Subcutaneous abdominal adipose tissue (tissue), 5 donors: ENCODE measurements at regions not wholly inside any gene's neighbourhood (a gene's known extent, or its start where the extent isn't known, plus 50 kb on each side); places are given as distances from the start of the nearest gene placed in this dataset.
"Not testable (repeated sequence)": the region's sequence is repeated elsewhere in the genome, so short reads cannot be mapped to it uniquely, and the experiment has no call there.

Source experiments
- H3K27ac ChIP-seq: one replicate; pipeline ENCODE4 v1.7.0; 2013; ENCODE audit warnings: low read depth, mild to moderate bottlenecking, inconsistent platforms, low read length, moderate library complexity
- H3K27me3 ChIP-seq, 5 donors: one replicate each; pipeline ENCODE4 v1.7.0; 2013; ENCODE audit warnings: low read length in 5 of 5, inconsistent platforms in 1 of 5; ENCODE audit not compliant: control insufficient read depth in 5 of 5, insufficient read depth in 4 of 5
- H3K36me3 ChIP-seq, 5 donors: one replicate each; pipeline ENCODE4 v1.7.0; 2013; ENCODE audit warnings: low read length in 5 of 5; ENCODE audit not compliant: control insufficient read depth in 5 of 5, insufficient read depth in 5 of 5
- H3K4me1 ChIP-seq, 5 donors: one replicate each; pipeline ENCODE4 v1.7.0; 2013; ENCODE audit warnings: low read length in 5 of 5, mild to moderate bottlenecking in 3 of 5, moderate library complexity in 1 of 5; ENCODE audit not compliant: control insufficient read depth in 5 of 5, insufficient read depth in 5 of 5
- H3K4me3 ChIP-seq, 5 donors: one replicate each; pipeline ENCODE4 v1.7.0; 2013; ENCODE audit warnings: low read length in 5 of 5, low read depth in 1 of 5
- H3K9ac ChIP-seq, 5 donors: one replicate each; pipeline ENCODE4 v1.7.0; 2013; ENCODE audit warnings: low read length in 5 of 5, mild to moderate bottlenecking in 4 of 5, moderate library complexity in 3 of 5
- H3K9me3 ChIP-seq, 5 donors: one replicate each; pipeline ENCODE4 v1.7.0; 2013; ENCODE audit warnings: low read length in 5 of 5; ENCODE audit not compliant: control insufficient read depth in 5 of 5
- donor health status: healthy.
- donor health status: healthy.
- donor health status: healthy.
- donor health status: healthy.
- donor health status: healthy.

- H3K27ac ChIP-seq, H3K4me3 ChIP-seq, H3K4me1 ChIP-seq, H3K9me3 ChIP-seq, H3K36me3 ChIP-seq, H3K27me3 ChIP-seq, H3K9ac ChIP-seq: not testable (repeated sequence)
Measured at GRCh38 chr1:143728802-143729448, 242.9 kb downstream of the FAM72C start.

GRCh38 chr1:143727263-143727662 lies 244.5 kb downstream of the FAM72C start:
- no peak overlapping the region for H3K4me3 ChIP-seq
- no peaks in the 10 kb centered on the region for H3K27me3 ChIP-seq
- no peaks in the 10 kb centered on the region for H3K9me3 ChIP-seq
- no peak overlapping the region for H3K27ac ChIP-seq
- no peaks in the 10 kb centered on the region for H3K4me1 ChIP-seq
- H3K36me3 ChIP-seq = no peaks in the 10 kb centered on the region
- H3K9ac ChIP-seq = no peak overlapping the region

DNA sequence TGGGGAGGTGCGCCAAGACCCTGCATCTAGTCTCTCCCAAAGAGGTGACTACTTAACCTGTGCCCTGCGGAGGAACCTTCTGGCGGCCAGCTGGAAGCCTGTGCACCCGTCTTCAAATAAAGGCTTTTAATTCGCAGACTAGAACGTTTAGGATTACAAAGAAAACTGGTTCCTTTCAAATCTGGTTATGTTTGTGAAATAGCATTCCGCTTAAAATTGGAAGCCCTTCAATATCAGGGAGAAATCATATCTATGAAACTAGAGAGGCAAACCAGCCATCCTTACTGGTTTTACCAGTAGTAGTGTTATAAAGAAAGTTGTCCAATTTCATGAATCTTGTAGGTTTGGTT lies 250.8 kb downstream of the FAM72C start:
- H3K9me3 ChIP-seq = no peaks in the 10 kb centered on the region
- no peak overlapping the region for H3K27ac ChIP-seq
- peak overlapping the region in 4 of 5 donors; percentile 46 to 69 (median 48) for H3K4me3 ChIP-seq
- H3K9ac ChIP-seq = peak overlapping the region in 1 of 5 donors; percentile 46
- peaks cover 0 to 4% (median 0%) of the 10 kb centered on the region in 5 donors for H3K27me3 ChIP-seq
- peaks cover 0 to 22% (median 14%) of the 10 kb centered on the region in 5 donors for H3K4me1 ChIP-seq
- no peaks in the 10 kb centered on the region for H3K36me3 ChIP-seq

GRCh38 chr1:143720087-143721023 lies 251.4 kb downstream of the FAM72C start:
- H3K36me3 ChIP-seq = no peaks in the 10 kb centered on the region
- peaks cover 0 to 22% (median 14%) of the 10 kb centered on the region in 5 donors for H3K4me1 ChIP-seq
- H3K27ac ChIP-seq = peak overlapping the region; percentile 16
- peak overlapping the region in 4 of 5 donors; percentile 46 to 69 (median 48) for H3K4me3 ChIP-seq
- H3K9ac ChIP-seq = peak overlapping the region in 2 of 5 donors; percentile 42
- no peaks in the 10 kb centered on the region for H3K9me3 ChIP-seq
- H3K27me3 ChIP-seq = peaks cover 0 to 4% (median 0%) of the 10 kb centered on the region in 5 donors

GRCh38 chr1:143718524-143718923 lies 253.3 kb downstream of the FAM72C start:
- no peaks in the 10 kb centered on the region for H3K9me3 ChIP-seq
- H3K4me3 ChIP-seq = no peak overlapping the region
- H3K4me1 ChIP-seq = peaks cover 0 to 26% (median 18%) of the 10 kb centered on the region in 5 donors
- H3K36me3 ChIP-seq = no peaks in the 10 kb centered on the region
- peaks cover 0 to 4% (median 0%) of the 10 kb centered on the region in 5 donors for H3K27me3 ChIP-seq
- H3K9ac ChIP-seq = no peak overlapping the region
- H3K27ac ChIP-seq = no peak overlapping the region

DNA sequence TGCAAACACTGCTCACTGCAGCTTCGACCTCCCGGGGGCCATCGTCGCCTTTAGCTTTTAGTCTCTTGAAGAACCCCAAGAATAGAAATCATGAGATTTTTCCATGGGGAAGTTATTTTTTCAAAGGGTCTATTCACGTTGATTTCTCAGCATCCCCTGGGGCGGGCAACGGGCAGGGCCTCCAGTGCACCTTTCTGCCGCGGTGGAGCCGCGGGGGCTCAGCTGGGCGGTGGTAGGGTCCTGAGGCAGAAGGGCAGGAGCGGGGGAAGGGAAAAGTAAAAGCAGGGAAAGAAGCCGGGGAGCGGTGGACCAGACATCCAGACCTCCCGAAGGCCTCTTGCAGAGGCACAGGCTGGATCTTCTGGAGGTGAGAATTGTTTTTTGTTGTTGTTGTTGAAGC lies 253.8 kb downstream of the FAM72C start:
- Histone ChIP-seq H3K4me1 (peaks cover 0 to 26% (median 18%) of the 10 kb centered on the region in 5 donors), H3K9ac (no peak overlapping the region), H3K27ac (no peak overlapping the region), H3K9me3 (no peaks in the 10 kb centered on the region), H3K4me3 (no peak overlapping the region), H3K27me3 (peaks cover 0 to 4% (median 0%) of the 10 kb centered on the region in 5 donors), H3K36me3 (no peaks in the 10 kb centered on the region)

GRCh38 chr1:143717434-143717833 lies 254.4 kb downstream of the FAM72C start:
- peaks cover 0 to 4% (median 0%) of the 10 kb centered on the region in 5 donors for H3K27me3 ChIP-seq
- H3K27ac ChIP-seq = no peak overlapping the region
- H3K4me3 ChIP-seq = no peak overlapping the region
- H3K4me1 ChIP-seq = peaks cover 0 to 26% (median 18%) of the 10 kb centered on the region in 5 donors
- no peaks in the 10 kb centered on the region for H3K36me3 ChIP-seq
- no peaks in the 10 kb centered on the region for H3K9me3 ChIP-seq
- H3K9ac ChIP-seq = no peak overlapping the region

GRCh38 chr1:143714913-143715312 lies 256.9 kb downstream of the FAM72C start:
- H3K4me3 ChIP-seq, H3K27me3 ChIP-seq, H3K9me3 ChIP-seq: not testable (repeated sequence)

GRCh38 chr1:143709606-143710259 lies 262.1 kb downstream of the FAM72C start:
- H3K27ac ChIP-seq, H3K36me3 ChIP-seq, H3K27me3 ChIP-seq, H3K4me1 ChIP-seq, H3K9ac ChIP-seq, H3K4me3 ChIP-seq, H3K9me3 ChIP-seq: not testable (repeated sequence)

More at GRCh38 chr1:143714913-143715312, 256.9 kb downstream of the FAM72C start:
- H3K4me1 ChIP-seq = peaks cover 0 to 11% (median 6%) of the 10 kb centered on the region in 5 donors
- not testable (repeated sequence) for H3K9ac ChIP-seq, H3K27ac ChIP-seq, H3K36me3 ChIP-seq

DNA sequence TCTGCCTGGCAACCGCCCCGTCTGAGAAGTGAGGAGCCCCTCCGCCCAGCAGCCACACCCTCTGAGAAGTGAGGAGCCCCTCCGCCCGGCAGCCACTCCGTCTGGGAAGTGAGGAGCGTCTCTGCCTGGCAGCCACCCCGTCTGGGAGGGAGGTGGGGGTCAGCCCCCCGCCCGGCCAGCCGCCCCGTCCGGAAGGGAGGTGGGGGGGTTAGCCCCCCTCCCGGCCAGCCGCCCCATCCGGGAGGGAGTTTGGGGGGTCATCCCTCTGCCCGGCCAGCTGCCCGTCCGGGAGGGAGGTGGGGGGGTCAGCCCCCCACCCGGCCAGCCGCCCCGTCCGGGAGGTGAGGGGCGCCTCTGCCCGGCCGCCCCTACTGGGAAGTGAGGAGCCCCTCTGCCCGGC lies 269.0 kb downstream of the FAM72C start:
- not testable (repeated sequence) for H3K9ac ChIP-seq, H3K9me3 ChIP-seq, H3K27ac ChIP-seq, H3K4me3 ChIP-seq, H3K36me3 ChIP-seq
- peaks cover 0 to 14% (median 10%) of the 10 kb centered on the region in 5 donors for H3K4me1 ChIP-seq
- peaks cover 4 to 43% (median 19%) of the 10 kb centered on the region in 5 donors for H3K27me3 ChIP-seq
